ENCODE measurements at regions not wholly inside any gene's neighbourhood (a gene's known extent, or its start where the extent isn't known, plus 50 kb on each side); places are given as distances from the start of the nearest gene placed in this dataset.
"Not testable (repeated sequence)": the region's sequence is repeated elsewhere in the genome, so short reads cannot be mapped to it uniquely, and the experiment has no call there.

DNA sequence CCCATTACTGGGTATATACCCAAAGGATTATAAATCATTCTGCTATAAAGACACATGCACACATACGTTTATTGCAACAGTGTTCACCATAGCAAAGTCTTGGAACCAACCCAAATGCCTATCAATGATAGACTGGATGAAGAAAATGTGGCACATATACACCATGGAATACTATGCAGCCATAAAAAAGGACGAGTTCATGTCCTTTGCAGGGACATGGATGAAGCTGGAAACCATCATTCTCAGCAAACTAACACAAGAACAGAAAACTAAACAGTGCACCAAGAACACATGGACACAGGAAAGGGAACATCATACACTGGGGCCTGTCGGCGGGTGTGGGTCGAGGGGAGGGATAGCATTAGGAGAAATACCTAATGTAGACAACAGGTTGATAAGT lies 65.5 kb upstream of the TEAD1 start:
- not testable (repeated sequence) for TF ChIP-seq JUND (IDR thresholded peaks at IDR 0.05; ENCODE audit: low read depth, low read length); GABPA (IDR thresholded peaks at IDR 0.05; ENCODE audit: low read depth)
- TF ChIP-seq, protein P1, sequence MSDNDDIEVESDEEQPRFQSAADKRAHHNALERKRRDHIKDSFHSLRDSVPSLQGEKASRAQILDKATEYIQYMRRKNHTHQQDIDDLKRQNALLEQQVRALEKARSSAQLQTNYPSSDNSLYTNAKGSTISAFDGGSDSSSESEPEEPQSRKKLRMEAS (IDR thresholded peaks at IDR 0.05; ENCODE audit: low read depth, low read length), result not testable (repeated sequence)
